ENCODE measurements at regions not wholly inside any gene's neighbourhood (a gene's known extent, or its start where the extent isn't known, plus 50 kb on each side); places are given as distances from the start of the nearest gene placed in this dataset.

DNA sequence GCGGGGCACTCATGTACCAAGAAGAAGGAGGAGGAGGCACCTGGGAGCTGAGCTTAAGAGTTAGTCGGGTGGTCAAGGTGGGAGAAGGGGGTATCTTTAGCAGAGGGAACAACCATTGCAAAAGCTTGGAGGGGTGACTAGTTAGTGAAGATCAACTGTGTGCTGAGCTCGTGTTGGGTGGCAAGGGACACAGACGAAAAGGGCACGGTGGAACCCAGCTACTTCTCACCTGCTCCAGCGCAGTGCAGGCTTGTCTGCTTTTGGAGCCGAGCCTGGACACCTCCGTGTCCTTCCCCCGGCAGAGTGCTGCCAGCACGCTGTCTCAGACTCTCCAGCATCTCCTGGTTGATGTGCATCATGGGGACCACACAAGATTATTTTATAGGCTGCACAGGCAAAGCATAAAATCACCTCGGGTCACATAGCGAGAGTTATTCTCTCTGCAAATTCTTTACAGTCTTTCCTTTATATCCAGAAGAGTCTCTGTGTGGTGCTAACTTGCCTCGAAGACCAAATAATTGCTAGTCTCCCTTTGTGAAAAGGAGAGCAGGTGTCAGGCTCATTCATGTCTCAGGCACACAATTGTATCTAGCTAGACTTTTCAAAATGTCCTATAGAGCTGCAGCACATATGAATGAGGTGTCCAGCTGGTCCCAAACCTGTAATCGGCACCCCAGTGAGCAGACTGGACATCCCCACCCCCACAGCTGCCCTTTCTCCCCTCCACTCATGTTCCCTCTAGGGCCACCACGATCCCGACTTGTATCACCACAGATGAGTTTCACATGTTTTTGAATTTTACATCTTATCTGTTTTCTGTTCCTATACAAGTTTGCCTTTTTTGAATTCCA lies 123.4 kb downstream of the CEBPB start:
- DNase-seq (ENCODE audit: low spot score) = no peak

DNA sequence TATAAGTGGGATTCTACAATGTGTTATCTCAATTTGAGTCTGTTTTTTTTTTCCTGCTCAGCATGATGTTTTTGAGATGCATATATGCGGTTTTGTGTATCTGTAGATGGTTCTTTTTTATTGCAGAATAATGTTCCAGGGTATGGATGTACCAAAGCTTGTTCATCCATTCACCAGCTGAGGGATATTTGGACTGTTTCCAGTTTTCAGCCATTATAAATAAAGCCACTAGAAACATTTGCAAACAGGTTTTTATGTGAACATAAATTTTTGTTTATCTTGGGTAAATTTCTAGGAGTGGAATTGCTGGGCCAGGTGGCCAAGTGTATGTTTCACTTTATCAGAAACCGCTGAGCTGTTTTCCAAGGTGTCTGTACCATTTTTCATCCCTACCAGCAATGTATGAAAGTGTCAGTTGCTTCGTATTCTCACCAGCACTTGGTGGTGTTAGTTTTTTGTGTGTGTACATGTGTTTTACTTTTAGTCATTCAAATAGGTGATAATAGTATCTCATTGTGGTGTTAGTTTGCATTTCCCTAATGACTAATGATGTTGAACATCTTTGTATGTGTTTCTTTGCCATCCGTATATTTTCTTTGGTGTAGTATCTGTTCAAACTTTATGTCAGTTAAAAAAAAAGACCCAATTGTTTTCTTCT lies 124.2 kb downstream of the CEBPB start:
- no peak for DNase-seq (ENCODE audit: low spot score)

DNA sequence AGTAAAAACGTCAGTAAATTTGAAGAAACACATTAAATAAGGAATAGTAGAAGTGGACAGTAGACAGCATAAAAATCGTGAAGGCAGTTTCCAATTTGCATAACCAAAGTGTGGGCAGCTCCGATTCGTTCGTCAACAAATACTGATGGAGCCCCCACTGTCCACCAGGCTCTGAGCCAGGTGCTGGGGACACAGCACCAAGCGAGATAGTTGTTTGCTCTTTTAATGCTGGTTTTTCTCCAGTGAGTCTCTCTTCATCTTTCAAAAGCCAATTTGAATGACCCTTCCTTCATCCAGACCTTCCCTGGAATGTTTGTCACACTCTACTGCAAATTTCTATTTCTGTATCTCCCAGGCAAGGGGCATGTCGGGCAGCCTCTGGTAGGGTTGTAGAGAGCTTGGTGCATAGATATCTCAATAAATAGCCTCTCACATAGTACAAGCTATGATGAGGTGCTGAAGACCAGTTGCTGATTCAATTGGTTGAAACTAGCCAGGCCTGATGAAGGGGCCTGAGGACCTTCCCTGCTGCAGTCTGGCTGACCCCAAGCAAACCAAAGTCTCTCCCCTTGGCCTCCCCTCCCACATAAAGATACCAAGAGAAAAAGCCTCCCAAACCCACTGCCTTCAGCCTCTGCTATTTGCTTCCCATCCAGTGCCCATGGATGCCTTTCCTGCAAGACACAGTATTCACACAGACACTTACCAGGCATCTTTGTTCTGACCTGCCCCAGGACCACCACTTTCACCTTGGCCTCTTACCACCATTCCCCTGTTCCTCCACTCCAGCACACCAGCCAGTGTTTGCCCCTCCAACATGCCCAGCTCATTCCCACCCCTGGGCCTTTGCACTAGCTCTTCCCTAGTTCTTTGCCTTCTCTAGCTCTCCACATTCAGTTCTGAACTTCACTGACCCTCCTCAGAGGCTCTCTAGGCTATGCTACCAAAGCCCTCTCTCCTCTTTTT lies 125.2 kb downstream of the CEBPB start:
- no peak for DNase-seq (ENCODE audit: low spot score)

GRCh38 chr20:50317116-50317515 lies 126.5 kb downstream of the CEBPB start:
- DNase-seq (ENCODE audit: low spot score) = no peak

DNA sequence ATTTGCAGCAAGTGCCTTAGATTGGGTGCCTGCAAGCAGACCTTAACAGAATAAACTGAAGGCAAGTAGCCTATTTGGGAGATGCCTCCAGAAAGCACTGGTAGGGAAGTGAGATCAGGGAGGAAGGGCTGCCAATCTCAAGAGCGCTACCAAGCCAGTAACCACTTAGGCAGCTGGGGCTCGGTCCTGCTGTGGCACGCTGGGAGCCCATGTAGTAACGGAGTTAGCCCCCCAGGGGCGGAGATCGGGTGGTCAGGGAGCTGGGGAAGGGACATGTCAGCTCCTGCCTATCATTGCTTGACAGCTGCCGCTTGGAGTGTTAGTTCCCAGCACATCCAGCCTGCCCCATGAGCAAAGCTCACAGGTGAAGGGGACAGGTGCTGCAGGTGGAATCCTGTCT lies 127.0 kb downstream of the CEBPB start:
- no peak for DNase-seq (ENCODE audit: low spot score)

- no peak for DNase-seq (ENCODE audit: low spot score)
Observed at GRCh38 chr20:50318710-50319109, 128.1 kb downstream of the CEBPB start.

- no peak for DNase-seq (ENCODE audit: low spot score)
Observed at GRCh38 chr20:50320005-50320900, 129.6 kb downstream of the CEBPB start.

DNA sequence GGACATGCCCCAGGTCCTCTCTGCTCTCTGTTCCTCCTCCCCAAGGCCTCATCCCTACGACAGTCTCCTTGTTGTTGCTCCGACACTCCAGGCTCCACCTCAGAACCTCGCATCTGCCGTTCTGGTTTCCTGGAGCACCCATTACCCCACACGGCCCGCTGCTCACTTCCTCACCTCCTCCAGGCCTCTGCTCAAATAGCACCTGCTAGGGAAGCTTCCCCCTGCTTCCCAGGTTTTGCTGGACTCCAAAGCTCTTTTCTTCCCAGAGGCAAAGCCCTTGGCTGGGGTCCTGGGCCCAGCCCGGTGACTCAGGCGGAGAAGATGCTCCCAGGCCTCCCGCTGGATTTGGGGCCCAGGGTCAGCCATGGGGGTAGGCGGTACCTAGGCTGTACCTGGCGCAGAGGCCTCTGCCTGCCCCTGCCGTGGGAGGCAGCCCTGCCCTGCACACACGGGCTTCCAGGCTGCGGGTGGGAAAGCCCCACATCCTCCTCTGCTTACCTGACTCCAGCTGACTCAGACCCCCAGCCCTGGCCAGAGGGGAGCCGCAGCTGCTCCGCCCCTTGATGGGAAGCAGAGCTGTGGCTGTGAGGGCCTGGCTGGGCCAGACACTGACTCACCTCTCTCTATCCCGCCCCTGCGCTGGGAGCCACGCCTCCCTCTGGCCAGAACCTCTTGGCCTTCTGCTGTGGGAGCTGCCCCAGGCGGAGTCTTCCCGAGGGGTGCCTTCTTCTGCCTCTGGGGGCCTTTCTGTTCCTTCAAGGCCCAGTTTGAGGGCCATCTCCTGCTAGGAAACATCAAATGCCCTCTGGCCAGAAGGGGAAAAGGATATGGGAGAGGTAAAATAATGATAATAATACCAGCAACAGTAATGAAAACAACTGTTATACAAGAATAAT lies 130.5 kb downstream of the CEBPB start:
- DNase-seq (ENCODE audit: low spot score) = peak; percentile 95

DNA sequence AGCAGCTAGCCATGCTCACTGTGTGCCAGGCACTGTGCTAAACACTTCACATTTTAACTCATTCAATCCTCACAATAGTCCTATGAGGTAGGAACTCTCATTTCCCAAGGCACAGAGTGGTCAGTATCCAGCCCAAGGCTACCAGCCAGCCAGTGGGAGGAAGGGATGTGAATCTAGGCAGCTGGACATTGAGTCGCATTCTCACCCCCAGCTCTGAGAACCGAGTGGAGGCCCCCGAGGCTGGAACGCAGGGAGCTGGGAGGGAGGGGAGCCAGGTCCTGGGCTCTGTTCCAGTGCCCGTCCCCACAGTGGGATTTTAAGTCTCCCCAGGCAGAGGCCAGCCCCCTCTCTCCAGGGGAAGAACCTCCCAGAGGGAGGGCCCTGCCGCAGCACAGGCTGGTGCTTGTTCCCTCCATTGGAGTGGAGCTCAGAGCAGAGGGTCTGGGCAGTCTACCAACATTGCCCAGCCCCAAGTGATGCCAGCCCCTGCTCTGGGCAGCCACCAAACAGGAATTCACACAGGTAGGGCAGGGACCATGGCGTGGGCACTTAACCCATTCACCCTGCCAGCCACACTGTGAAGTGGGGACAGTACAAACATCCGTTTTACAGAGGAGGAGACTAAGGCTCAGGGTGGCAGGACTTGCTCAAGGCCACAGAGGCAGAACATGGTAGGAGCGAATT lies 131.3 kb downstream of the CEBPB start:
- DNase-seq (ENCODE audit: low spot score) = peak; percentile 19

DNA sequence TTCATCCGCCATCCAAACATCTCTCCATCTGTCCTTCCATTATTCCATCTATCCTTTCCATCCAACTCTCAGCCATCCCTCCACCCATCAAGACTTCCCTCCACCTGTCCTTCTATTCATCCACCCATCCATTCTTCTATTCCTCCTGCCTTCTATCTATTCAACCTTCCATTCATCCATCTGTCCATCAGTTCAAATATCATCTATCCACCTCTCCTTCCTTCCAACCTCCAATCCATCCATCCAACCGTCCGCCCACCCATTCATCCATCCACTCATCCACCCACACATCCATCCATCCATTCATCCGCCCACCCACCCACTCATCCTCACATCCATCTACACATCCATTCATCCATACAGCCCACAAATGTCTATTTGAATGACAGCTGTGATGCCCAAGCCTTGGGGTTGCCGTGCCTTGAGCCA lies 132.1 kb downstream of the CEBPB start:
- no peak for DNase-seq (ENCODE audit: low spot score)

- no peak for DNase-seq (ENCODE audit: low spot score)
Observed at GRCh38 chr20:50323209-50323608, 132.6 kb downstream of the CEBPB start.

DNA sequence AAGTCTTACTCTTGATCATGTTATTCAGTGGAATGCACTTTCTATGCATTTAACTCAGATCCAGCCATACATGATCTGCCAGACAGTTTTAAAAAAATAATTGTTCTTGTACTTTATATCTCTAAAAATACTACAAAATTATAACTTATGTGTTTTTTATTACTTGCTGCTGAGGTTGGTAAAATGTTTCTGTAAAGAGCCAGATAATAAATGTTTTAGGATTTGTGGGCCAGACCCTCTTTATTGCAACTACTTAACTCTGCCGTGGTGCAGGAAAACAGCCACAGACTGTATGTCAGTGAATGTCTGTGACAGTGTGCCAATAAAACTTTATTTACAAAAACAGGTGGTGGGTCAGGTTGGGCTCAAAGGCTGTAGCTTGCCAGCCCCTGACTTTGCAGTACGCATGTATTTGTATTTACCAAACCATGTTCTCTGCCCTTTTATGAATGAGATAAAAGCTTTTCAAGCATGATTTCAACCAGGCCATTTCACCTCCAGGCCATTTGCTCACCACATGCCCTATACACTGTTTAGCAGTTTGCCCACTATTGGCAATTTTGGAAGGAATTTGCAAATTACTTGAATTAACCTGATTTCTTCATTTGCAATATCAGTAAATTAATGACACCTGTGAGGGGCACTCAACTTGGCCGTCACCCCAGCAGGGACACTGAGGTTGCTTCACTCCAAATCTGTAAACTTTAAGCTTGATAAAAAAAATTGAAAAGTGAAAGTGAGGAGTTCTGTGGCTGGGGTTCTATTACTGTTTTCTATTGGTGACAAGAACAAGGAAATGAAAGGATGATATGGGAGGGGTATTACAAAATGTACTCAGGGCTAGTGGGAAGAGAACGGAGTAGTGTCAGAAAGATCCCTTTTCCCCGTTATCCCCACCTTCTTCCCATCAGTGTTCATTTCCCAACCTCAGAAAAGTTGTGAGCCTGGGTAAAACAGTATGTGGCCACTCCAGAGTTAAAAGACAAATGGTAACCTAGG lies 133.4 kb downstream of the CEBPB start:
- DNase-seq (ENCODE audit: low spot score) = no peak

DNA sequence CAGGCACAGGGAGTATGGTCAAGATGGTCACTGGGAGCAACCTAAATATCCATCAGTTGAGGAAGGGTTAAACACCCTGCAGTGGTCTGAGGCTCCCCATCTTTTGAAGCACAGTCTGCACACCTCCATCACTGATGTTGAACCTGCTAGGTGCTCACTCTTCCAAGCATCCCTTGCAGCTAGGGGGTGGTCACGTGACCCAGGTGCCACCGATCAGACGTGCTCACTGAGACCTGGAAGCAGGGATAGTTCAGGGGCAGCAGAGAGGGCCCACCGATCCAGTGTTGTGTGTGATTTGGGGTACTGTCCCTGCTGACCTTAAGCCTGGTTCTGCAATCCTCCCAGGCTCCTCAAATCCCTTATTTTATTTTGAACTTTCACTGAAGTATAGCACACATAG lies 134.6 kb downstream of the CEBPB start:
- no peak for DNase-seq (ENCODE audit: low spot score)

DNA sequence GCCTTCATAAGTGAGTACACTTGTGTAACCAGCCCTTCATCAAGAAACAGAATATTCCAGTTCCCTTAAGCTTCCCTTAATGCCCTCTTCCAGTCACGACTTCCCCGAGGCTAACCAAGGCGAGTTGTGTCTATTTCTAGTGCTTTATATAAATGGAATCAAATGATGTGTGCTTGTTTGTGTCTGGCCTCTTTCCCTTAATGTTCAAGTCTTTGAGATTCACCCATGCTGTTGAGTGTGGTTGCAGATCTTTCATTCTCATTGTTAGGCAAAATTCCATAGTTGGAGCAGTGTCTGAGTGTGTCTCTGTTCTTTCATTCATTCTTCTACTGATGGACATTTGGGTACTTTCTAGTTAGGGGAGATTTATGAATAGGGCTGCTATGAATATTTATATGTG lies 135.0 kb downstream of the CEBPB start:
- DNase-seq (ENCODE audit: low spot score) = no peak

DNA sequence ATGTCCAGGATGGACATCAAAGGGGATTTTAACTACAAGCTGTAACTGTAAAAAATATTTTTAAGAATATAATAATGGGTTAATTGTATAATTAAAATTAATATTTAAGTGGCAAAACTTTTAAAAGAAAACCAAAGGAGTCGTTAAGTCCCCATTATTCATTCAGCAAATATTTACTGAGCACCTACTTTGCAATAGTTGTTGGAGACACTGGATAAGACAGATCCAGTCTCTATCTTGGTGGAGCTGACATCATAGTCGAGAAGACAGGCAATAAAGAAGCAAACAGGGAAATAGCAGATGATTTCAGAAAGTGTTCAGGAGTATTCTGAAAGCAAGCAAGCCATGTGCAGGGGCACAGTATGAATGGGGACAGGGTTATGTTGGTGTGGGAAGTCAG lies 137.0 kb downstream of the CEBPB start:
- no peak for DNase-seq (ENCODE audit: low spot score)

GRCh38 chr20:50328222-50328979 lies 137.8 kb downstream of the CEBPB start:
- no peak for DNase-seq (ENCODE audit: low spot score)

GRCh38 chr20:50328996-50329898 lies 138.6 kb downstream of the CEBPB start:
- DNase-seq (ENCODE audit: low spot score) = no peak

Measured in GM03348 (cell line).